Cardiac muscle cell (in vitro differentiated cells and primary cell): ENCODE measurements at regions not wholly inside any gene's neighbourhood (a gene's known extent, or its start where the extent isn't known, plus 50 kb on each side); places are given as distances from the start of the nearest gene placed in this dataset.
"Not testable (repeated sequence)": the region's sequence is repeated elsewhere in the genome, so short reads cannot be mapped to it uniquely, and the experiment has no call there.

Source experiments
- DNase-seq, 2 donors: peaks; one replicate each; pipeline versions ENCODE4 v3.0.0 to v3.0.0-alpha.2; 2010 to 2017; ENCODE audit warnings: low read depth in 1 of 2, low spot score in 1 of 2
- H3K27ac ChIP-seq: fragments of 200-600 bp; sonication (generic); 2 replicates; pipeline ENCODE4 v1.5.1; 2016
- H3K27me3 ChIP-seq: fragments of 200-600 bp; sonication (generic); 2 replicates; pipeline ENCODE4 v1.6.0; 2016; ENCODE audit warnings: control low read depth
- H3K36me3 ChIP-seq: fragments of 200-600 bp; sonication (generic); 2 replicates; pipeline ENCODE4 v1.5.1; 2016; ENCODE audit warnings: control low read depth
- H3K4me1 ChIP-seq: fragments of 200-600 bp; sonication (generic); 2 replicates; pipeline ENCODE4 v1.8.1; 2017; ENCODE audit warnings: low read depth, mild to moderate bottlenecking, mixed run types
- H3K4me3 ChIP-seq: fragments of 200-600 bp; sonication (generic); 2 replicates; pipeline ENCODE4 v1.5.1; 2016; ENCODE audit warnings: mild to moderate bottlenecking
- H3K9me3 ChIP-seq: fragments of 200-600 bp; sonication (generic); 2 replicates; pipeline ENCODE4 v1.5.1; 2017; ENCODE audit warnings: low read depth, mild to moderate bottlenecking, control low read depth
- CTCF ChIP-seq: IDR thresholded peaks from 2 replicates; pipeline ENCODE4 v1.5.1; 2012; ENCODE audit warnings: low read depth, mild to moderate bottlenecking, low read length

GRCh38 chr6:91079969-91080368 lies 493.1 kb upstream of the MAP3K7 start:
- DNase-seq, result no peak

GRCh38 chr6:91075244-91075976 lies 488.5 kb upstream of the MAP3K7 start:
- peaks cover 14% of the 10 kb centered on the region for H3K4me1 ChIP-seq
- no peak overlapping the region for H3K27ac ChIP-seq
- H3K27me3 ChIP-seq, result no peaks in the 10 kb centered on the region
- no peaks in the 10 kb centered on the region for H3K36me3 ChIP-seq
- peak in 1 of 2 donors; percentile 8 for DNase-seq
- TF ChIP-seq CTCF, result no peak
- H3K4me3 ChIP-seq, result no peak overlapping the region
- H3K9me3 ChIP-seq, result no peaks in the 10 kb centered on the region

More at GRCh38 chr6:91079969-91080368, 493.1 kb upstream of the MAP3K7 start:
- no peaks in the 10 kb centered on the region for H3K9me3 ChIP-seq
- no peaks in the 10 kb centered on the region for H3K36me3 ChIP-seq
- peaks cover 12% of the 10 kb centered on the region for H3K4me1 ChIP-seq
- H3K4me3 ChIP-seq, result no peak overlapping the region
- H3K27ac ChIP-seq, result no peak overlapping the region
- H3K27me3 ChIP-seq, result no peaks in the 10 kb centered on the region
- TF ChIP-seq CTCF, result no peak

GRCh38 chr6:91063362-91063761 lies 476.5 kb upstream of the MAP3K7 start:
- Histone ChIP-seq H3K9me3 (no peaks in the 10 kb centered on the region), H3K27ac (no peak overlapping the region), H3K4me3 (no peak overlapping the region), H3K27me3 (no peaks in the 10 kb centered on the region), H3K36me3 (no peaks in the 10 kb centered on the region), H3K4me1 (peaks cover 9% of the 10 kb centered on the region)
- no peak for TF ChIP-seq CTCF
- no peak for DNase-seq

- DNase-seq, result no peak
- Histone ChIP-seq H3K27me3 (no peaks in the 10 kb centered on the region), H3K9me3 (no peaks in the 10 kb centered on the region), H3K4me3 (no peak overlapping the region), H3K36me3 (no peaks in the 10 kb centered on the region), H3K4me1 (no peaks in the 10 kb centered on the region), H3K27ac (no peak overlapping the region)
- TF ChIP-seq CTCF, result no peak
Observed at GRCh38 chr6:91057689-91058088, 470.8 kb upstream of the MAP3K7 start.

GRCh38 chr6:91055959-91056358 lies 469.1 kb upstream of the MAP3K7 start:
- no peaks in the 10 kb centered on the region for H3K27me3 ChIP-seq
- no peak for DNase-seq
- no peak overlapping the region for H3K4me3 ChIP-seq
- H3K36me3 ChIP-seq, result no peaks in the 10 kb centered on the region
- no peak overlapping the region for H3K27ac ChIP-seq
- H3K9me3 ChIP-seq, result no peaks in the 10 kb centered on the region
- no peaks in the 10 kb centered on the region for H3K4me1 ChIP-seq
- no peak for TF ChIP-seq CTCF

- not testable (repeated sequence) for H3K4me3 ChIP-seq, H3K27ac ChIP-seq, H3K9me3 ChIP-seq, H3K36me3 ChIP-seq, H3K27me3 ChIP-seq, DNase-seq, H3K4me1 ChIP-seq
Observed at GRCh38 chr6:91052473-91053450, 465.9 kb upstream of the MAP3K7 start.
